Activated T-cell treated with anti-CD3 and anti-CD28 coated beads for 24 hours (primary cell): ENCODE measurements at regions not wholly inside any gene's neighbourhood (a gene's known extent, or its start where the extent isn't known, plus 50 kb on each side); places are given as distances from the start of the nearest gene placed in this dataset.
"Not testable (repeated sequence)": the region's sequence is repeated elsewhere in the genome, so short reads cannot be mapped to it uniquely, and the experiment has no call there.

Source experiments
- DNase-seq: peaks from one replicate; pipeline ENCODE4 v3.0.0-alpha.2; 2020; ENCODE audit warnings: low read depth

GRCh38 chr16:60792437-60792836 is 1243.8 kb downstream of the CDH8 start:
- DNase-seq: no peak

GRCh38 chr16:60788631-60789030 is 1247.6 kb downstream of the CDH8 start:
- no peak for DNase-seq

GRCh38 chr16:60776281-60776680 is 1260.0 kb downstream of the CDH8 start:
- DNase-seq: no peak

GRCh38 chr16:60771138-60771537 is 1265.1 kb downstream of the CDH8 start:
- DNase-seq: no peak

- not testable (repeated sequence) for DNase-seq
These were observed 1265.9 kb downstream of the CDH8 start for GRCh38 chr16:60770384-60770783.

- DNase-seq: no peak
These were observed 1272.4 kb downstream of the CDH8 start for GRCh38 chr16:60763869-60764268.

- DNase-seq: no peak
These were observed 1280.3 kb downstream of the CDH8 start for GRCh38 chr16:60755907-60756306.

- no peak for DNase-seq
These were observed 1287.9 kb downstream of the CDH8 start for GRCh38 chr16:60748366-60748765.

GRCh38 chr16:60744198-60744597 is 1292.0 kb downstream of the CDH8 start:
- DNase-seq: no peak

- DNase-seq: no peak
These were observed 1294.4 kb downstream of the CDH8 start for GRCh38 chr16:60741810-60742209.

- no peak for DNase-seq
These were observed 1296.2 kb downstream of the CDH8 start for GRCh38 chr16:60739737-60740683.

- DNase-seq: no peak
These were observed 1304.7 kb downstream of the CDH8 start for GRCh38 chr16:60731329-60732050.

GRCh38 chr16:60729051-60729450 is 1307.2 kb downstream of the CDH8 start:
- no peak for DNase-seq

GRCh38 chr16:60727851-60728250 is 1308.4 kb downstream of the CDH8 start:
- DNase-seq: no peak

GRCh38 chr16:60720060-60720459 is 1316.2 kb downstream of the CDH8 start:
- DNase-seq: no peak

GRCh38 chr16:60717808-60718207 is 1318.4 kb downstream of the CDH8 start:
- no peak for DNase-seq

GRCh38 chr16:60712144-60712543 is 1324.1 kb downstream of the CDH8 start:
- no peak for DNase-seq

GRCh38 chr16:60704726-60705125 is 1331.5 kb downstream of the CDH8 start:
- no peak for DNase-seq

GRCh38 chr16:60703096-60703495 is 1333.1 kb downstream of the CDH8 start:
- no peak for DNase-seq

GRCh38 chr16:60686824-60687223 is 1349.4 kb downstream of the CDH8 start:
- DNase-seq: no peak

- no peak for DNase-seq
These were observed 1352.2 kb downstream of the CDH8 start for GRCh38 chr16:60684002-60684401.

GRCh38 chr16:60682219-60682618 is 1354.0 kb downstream of the CDH8 start:
- no peak for DNase-seq

GRCh38 chr16:60681043-60681442 is 1355.2 kb downstream of the CDH8 start:
- DNase-seq: no peak
